NCI-H460 (cell line): ENCODE measurements at regions not wholly inside any gene's neighbourhood (a gene's known extent, or its start where the extent isn't known, plus 50 kb on each side); places are given as distances from the start of the nearest gene placed in this dataset.

ENCODE experiments used
- DNase-seq: peaks from one replicate; pipeline ENCODE4 v3.0.0-alpha.2; 2016; ENCODE audit warnings: low read depth; ENCODE audit errors: extremely low read depth

GRCh38 chr15:59953392-59953883, 50.7 kb upstream of the FOXB1 start:
- DNase-seq = no peak

GRCh38 chr15:59952960-59953359, 51.2 kb upstream of the FOXB1 start:
- DNase-seq = no peak

GRCh38 chr15:59950603-59951388, 53.3 kb upstream of the FOXB1 start:
- DNase-seq = no peak

- DNase-seq = no peak
These were observed 55.0 kb upstream of the FOXB1 start for GRCh38 chr15:59948924-59949613.

- DNase-seq = no peak
These were observed 58.0 kb upstream of the FOXB1 start for GRCh38 chr15:59946084-59946483.

GRCh38 chr15:59945036-59945435, 59.1 kb upstream of the FOXB1 start:
- no peak for DNase-seq

- no peak for DNase-seq
These were observed 62.5 kb upstream of the FOXB1 start for GRCh38 chr15:59941612-59942011.

- DNase-seq = no peak
These were observed 63.2 kb upstream of the FOXB1 start for GRCh38 chr15:59940928-59941327.

GRCh38 chr15:59940456-59940855, 63.7 kb upstream of the FOXB1 start:
- DNase-seq = no peak

- DNase-seq = no peak
These were observed 67.4 kb upstream of the FOXB1 start for GRCh38 chr15:59936741-59937140.

GRCh38 chr15:59933607-59934006, 70.5 kb upstream of the FOXB1 start:
- DNase-seq = no peak

- DNase-seq = no peak
These were observed 72.4 kb upstream of the FOXB1 start for GRCh38 chr15:59931646-59932261.

- DNase-seq = no peak
These were observed 79.1 kb upstream of the FOXB1 start for GRCh38 chr15:59924812-59925522.

GRCh38 chr15:59924096-59924495, 80.0 kb upstream of the FOXB1 start:
- no peak for DNase-seq

GRCh38 chr15:59923508-59923907, 80.6 kb upstream of the FOXB1 start:
- no peak for DNase-seq

- DNase-seq = no peak
These were observed 84.8 kb upstream of the FOXB1 start for GRCh38 chr15:59918994-59919951.

GRCh38 chr15:59917504-59918157, 86.5 kb upstream of the FOXB1 start:
- peak; percentile 67 for DNase-seq

GRCh38 chr15:59906046-59906445, 98.1 kb upstream of the FOXB1 start:
- no peak for DNase-seq

GRCh38 chr15:59905176-59905575, 98.9 kb upstream of the FOXB1 start:
- no peak for DNase-seq
